Non-pigmented ciliary epithelial cell (primary cell): ENCODE measurements at regions not wholly inside any gene's neighbourhood (a gene's known extent, or its start where the extent isn't known, plus 50 kb on each side); places are given as distances from the start of the nearest gene placed in this dataset.
A peak's percentile ranks its signal among the peaks of the same experiment; 100 is the strongest.

Experiments used
- DNase-seq: peaks from one replicate; pipeline ENCODE4 v3.0.0-alpha.2; 2010; ENCODE audit warnings: low read depth

GRCh38 chr7:88495881-88496725 is 189.4 kb upstream of the STEAP4 start:
- DNase-seq = no peak

- DNase-seq = no peak
Measured at GRCh38 chr7:88492153-88492552, 185.5 kb upstream of the STEAP4 start.

- no peak for DNase-seq
Measured at GRCh38 chr7:88490874-88491273, 184.2 kb upstream of the STEAP4 start.

- no peak for DNase-seq
Measured at GRCh38 chr7:88490161-88490560, 183.5 kb upstream of the STEAP4 start.

- no peak for DNase-seq
Measured at GRCh38 chr7:88485821-88486220, 179.1 kb upstream of the STEAP4 start.

- DNase-seq = no peak
Measured at GRCh38 chr7:88484551-88484950, 177.9 kb upstream of the STEAP4 start.

- DNase-seq = no peak
Measured at GRCh38 chr7:88480896-88481295, 174.2 kb upstream of the STEAP4 start.

- DNase-seq = no peak
Measured at GRCh38 chr7:88480271-88480670, 173.6 kb upstream of the STEAP4 start.

GRCh38 chr7:88477976-88478375 is 171.3 kb upstream of the STEAP4 start:
- no peak for DNase-seq

- no peak for DNase-seq
Measured at GRCh38 chr7:88465600-88465999, 158.9 kb upstream of the STEAP4 start.

GRCh38 chr7:88462799-88463198 is 156.1 kb upstream of the STEAP4 start:
- DNase-seq = no peak

GRCh38 chr7:88460650-88461049 is 154.0 kb upstream of the STEAP4 start:
- no peak for DNase-seq

- no peak for DNase-seq
Measured at GRCh38 chr7:88458946-88459345, 152.3 kb upstream of the STEAP4 start.

- no peak for DNase-seq
Measured at GRCh38 chr7:88458279-88458678, 151.6 kb upstream of the STEAP4 start.

- no peak for DNase-seq
Measured at GRCh38 chr7:88457320-88457719, 150.6 kb upstream of the STEAP4 start.

- no peak for DNase-seq
Measured at GRCh38 chr7:88456490-88456889, 149.8 kb upstream of the STEAP4 start.

GRCh38 chr7:88455696-88456095 is 149.0 kb upstream of the STEAP4 start:
- peak; percentile 1 for DNase-seq

GRCh38 chr7:88452646-88453045 is 146.0 kb upstream of the STEAP4 start:
- DNase-seq = no peak

GRCh38 chr7:88450874-88451273 is 144.2 kb upstream of the STEAP4 start:
- no peak for DNase-seq

GRCh38 chr7:88449410-88449809 is 142.7 kb upstream of the STEAP4 start:
- DNase-seq = no peak

GRCh38 chr7:88442413-88442812 is 135.7 kb upstream of the STEAP4 start:
- DNase-seq = no peak

- DNase-seq = no peak
Measured at GRCh38 chr7:88437132-88437531, 130.4 kb upstream of the STEAP4 start.

GRCh38 chr7:88432301-88432700 is 125.6 kb upstream of the STEAP4 start:
- no peak for DNase-seq

GRCh38 chr7:88431882-88432281 is 125.2 kb upstream of the STEAP4 start:
- no peak for DNase-seq
